Left forelimb (tissue), 1 donor: ENCODE measurements at regions not wholly inside any gene's neighbourhood (a gene's known extent, or its start where the extent isn't known, plus 50 kb on each side); places are given as distances from the start of the nearest gene placed in this dataset.

Experiments
- DNase-seq: peaks from one replicate; pipeline ENCODE4 v3.0.0-alpha.2; 2018; ENCODE audit warnings: low spot score

DNA sequence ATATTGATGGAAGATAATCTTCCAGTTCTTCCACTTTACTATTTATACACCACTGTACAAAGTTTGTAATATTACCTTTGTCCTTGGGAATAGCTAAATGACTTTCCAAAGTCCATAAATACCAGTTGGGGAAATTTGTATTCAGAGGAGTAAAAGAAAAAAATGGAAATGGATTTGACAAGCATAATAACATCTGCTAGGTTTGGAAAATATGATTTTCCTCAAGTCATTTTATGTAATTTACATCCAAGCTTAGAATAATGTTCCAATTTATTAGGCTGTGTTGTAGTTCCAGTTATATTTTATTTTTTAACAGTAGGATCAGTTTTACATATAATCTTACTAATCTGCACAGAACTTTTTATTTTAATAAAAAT, 563.0 kb upstream of the PKDCC start:
- no peak for DNase-seq

DNA sequence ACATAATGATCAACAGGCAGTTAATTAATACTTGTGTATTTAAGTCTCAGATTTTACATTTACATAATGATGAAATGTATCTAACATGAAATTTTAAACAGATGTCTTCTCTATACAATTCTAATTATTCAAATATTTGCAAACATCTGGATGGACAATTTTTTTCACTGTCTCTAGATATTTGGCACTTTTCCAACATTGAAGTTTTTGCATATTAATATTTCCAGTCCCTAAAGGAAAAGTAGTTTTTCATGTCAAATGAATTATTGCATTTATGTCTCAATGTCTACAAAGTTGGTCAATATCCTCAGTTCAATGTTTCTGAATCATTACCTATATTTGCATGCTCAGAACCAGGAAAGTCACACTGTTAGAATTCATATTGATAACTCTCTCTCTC, 560.9 kb upstream of the PKDCC start:
- DNase-seq: no peak

DNA sequence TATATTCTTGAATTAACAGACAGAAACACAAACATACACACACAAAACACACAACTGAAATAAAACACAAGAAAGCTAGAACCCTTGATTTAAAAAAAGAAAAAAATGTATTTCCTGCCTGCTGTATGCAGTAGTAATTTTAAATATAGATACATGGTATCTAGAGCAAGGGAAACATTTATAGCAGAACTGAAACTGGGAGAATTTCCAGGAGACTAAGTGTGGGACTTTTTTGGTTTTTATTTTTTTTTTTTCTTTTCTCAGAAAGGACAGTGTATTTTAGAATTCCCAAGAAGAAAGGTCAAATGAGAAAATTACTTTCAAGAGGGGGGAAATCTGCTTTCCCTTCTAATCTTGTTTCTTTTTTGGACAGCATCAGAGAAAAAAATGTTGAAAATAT, 558.9 kb upstream of the PKDCC start:
- DNase-seq: no peak

DNA sequence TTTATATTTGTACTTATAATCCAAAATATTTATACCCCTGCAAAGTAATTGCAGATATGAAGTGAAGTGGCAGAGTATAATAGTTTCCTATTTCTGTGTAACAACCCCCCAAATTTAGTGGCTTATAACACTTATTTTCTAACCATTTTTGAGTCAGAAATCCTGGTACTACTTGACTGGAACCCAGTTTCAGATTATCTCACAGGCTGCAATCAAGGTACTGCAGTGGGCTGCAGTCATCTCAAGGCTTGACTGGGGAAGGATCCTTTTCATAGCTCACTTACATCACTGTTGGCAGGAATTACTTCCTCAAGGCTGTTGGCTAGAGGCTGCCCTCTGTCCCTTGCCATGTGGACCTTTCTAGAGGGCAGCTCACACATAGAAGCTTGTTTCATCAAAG, 558.2 kb upstream of the PKDCC start:
- DNase-seq: no peak

DNA sequence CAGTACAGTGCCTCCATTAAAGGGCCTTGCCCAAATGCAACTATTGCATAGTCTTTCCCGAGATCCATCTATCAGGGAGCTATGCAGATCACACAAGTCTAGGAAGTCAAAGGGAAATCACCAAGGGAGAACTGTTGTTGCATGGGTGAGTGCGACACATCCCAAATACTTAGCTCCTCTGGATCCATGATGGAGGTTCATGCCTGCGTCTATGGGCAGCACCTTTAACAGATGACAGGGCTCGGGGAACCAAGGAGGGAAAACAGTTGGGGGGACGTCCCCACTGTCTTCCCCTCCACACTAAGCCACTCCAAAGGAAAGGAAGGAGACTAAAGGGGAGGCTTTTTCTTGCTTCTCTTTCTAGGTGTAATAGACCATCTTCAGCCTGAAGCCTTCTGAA, 552.8 kb upstream of the PKDCC start:
- DNase-seq: no peak

DNA sequence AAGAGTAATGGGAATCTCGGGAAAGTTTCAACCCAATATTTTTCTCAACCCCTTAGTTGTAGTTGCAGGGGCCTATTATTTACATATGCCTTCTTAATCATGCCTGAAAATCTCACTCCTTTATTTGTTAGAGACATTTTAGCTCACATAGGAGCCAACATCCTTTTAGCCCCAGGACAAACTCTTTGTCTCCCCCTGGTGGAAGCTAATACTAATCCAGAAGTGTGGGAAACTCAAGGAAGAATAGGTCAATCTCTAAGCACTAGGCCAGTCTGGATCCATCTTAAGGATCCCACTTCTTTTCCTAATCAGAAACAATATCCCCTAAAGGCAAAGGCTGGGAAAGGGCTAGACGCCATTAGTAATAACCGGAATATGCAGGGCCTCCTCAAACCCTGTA, 550.9 kb upstream of the PKDCC start:
- DNase-seq: no peak

DNA sequence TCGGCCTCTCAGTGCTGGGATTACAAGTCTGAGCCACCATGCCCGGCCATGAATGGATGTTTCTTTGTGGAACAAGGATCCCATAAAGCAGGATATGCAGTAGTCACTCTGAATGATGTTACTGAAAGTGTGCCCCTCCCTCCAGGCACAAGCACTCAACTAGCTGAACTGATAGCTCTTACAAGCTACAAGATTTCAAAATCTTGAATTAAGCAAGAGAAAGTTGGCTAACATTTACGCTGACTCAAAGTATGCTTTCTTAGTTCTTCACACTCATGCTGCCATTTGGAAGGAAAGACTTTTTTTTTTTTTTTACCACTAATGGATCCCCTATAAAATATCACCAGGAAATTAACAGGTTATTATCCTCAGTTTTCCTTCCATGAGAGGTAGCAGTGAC, 549.0 kb upstream of the PKDCC start:
- no peak for DNase-seq

DNA sequence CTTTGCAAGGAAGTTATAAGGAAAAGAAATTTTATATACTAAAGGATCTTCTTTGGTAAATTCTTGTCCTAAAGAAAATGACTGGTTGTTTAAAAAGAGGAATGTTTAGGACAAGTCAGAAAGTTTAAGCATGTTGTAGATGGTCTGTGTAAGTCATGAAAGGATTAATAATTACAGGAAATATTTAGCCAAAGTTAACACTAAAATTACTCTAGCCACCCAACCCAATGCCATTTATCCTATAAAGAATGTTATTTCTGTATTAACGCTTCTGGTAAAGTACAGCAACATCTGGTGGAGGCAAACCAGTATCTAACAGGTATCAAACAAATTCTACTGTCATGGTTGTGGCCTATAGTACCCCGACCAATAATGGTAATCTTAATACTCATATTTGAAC, 546.9 kb upstream of the PKDCC start:
- no peak for DNase-seq

DNA sequence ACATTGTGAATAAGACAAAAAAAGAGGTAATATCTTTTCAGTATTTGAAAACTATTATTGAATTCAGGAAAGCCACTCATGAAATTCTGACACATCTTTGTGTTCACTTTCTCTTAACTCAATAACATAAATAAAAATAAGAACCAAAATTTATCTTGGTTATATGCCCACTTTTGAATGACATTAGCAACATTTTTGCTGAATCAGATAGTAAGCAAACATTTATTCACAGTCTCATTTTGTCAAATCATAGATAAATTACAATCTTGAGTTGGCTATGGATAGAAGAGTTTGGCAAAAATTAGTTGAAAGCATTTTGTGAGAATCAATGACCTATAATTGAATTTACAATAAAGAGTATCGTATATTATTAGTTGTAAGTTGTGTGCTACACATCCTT, 545.1 kb upstream of the PKDCC start:
- DNase-seq: no peak

DNA sequence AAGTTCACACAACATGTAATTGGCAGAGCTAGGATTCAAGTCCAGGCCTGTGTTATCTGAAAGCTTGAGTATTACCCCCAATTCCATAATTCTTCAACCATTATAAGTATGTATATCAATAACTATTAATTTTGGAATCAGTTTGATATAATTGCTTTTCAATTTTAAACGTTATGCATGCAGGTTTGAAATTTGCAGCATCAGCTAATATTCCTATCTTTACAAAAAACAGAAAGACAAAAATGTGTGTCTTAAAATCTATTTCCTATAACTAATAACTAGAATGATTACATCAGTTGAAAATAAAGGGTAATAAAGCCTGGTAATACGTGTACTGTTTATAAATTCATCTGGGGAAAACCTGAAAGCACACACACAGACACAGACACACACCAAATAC, 543.3 kb upstream of the PKDCC start:
- DNase-seq: no peak

DNA sequence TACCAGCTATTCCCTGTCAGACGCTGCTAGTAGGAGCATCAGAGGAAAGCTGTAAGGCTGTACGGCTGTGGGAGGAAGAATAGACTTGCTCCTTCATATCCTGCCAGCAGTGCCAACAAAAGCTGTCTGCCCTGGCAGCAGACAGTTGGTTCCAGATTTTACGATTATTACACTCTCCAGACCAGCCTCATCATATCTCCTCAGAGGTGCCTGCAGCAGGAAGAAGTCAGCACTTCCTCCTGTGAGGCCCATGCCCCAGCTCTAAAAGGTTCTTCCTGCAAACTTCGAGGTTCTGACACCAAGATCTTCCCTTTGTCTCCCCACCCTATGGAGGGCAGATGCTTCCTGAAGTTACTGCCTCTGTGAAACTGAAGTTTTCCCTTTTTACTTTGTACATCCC, 537.7 kb upstream of the PKDCC start:
- no peak for DNase-seq

DNA sequence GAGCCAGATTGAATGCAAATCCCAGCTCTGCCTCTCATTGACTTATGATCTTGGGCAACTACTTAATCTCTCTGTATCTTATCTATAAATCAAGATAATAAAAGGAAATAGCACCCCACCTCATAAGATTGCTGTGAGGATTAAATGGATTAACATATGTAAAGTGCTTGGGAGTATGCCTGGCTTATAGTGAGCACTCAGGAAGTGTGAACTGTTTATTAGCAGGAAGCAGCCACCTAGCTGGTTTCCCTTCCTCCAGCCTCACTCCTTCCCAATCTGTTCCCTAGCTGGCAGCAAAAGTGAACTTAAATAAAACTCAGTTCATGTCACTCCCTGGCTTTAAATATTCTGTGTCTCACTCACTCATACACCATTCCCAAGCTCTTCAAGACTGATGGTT, 526.6 kb upstream of the PKDCC start:
- no peak for DNase-seq

DNA sequence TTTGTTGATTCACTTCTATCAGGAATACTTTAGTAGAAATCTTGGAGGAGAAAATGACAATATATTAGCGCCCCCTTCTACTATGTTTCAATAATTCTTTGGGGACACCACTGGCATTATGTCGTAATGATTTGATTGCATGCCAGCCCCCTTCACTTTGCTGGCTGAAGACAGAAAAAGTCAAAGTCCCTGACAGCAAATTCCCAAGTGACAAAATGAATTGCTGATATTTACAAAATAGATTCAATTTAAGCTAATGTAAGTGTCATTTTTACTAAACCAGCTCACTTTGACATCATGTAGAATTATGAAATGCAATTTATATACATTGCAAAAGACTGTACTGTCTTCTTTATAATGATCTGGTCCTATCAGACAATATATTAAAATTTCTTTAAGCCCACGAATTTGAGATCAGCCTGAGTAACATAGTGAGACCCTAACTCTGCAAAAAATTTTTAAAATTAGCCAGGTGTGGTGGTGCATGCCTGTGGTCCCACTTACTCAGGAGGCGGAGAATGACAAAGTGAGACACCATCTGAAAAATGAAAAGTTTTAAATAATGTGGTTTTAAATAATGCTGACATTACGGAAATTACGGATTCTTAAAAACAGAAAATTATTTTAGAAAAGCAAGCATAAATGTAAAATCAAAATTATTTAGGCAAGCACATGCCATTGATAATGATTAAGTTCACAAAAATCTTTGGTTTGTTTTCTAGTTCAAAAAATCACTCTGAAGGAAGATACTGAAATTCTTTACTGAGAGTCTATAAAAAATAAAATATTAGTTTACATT, 520.1 kb upstream of the PKDCC start:
- no peak for DNase-seq

DNA sequence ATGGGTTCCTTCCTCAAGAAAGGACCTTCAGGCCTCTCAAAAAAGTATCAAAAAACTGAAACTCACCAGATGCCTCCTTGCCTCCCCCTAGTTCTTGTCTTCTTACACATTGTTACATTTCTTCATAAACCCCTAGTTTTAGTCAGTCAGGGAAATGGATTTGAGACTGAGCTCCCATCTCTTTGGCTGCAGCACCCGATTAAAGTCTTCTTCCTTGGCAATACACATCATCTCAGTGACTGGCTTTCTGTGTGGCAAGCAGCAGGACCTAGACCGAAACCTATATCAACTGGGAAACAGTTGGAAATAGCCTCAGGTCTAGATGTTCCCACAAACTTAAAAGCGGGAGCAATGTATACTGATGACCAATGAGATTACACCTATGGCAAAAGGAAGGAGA, 512.2 kb upstream of the PKDCC start:
- DNase-seq: no peak

DNA sequence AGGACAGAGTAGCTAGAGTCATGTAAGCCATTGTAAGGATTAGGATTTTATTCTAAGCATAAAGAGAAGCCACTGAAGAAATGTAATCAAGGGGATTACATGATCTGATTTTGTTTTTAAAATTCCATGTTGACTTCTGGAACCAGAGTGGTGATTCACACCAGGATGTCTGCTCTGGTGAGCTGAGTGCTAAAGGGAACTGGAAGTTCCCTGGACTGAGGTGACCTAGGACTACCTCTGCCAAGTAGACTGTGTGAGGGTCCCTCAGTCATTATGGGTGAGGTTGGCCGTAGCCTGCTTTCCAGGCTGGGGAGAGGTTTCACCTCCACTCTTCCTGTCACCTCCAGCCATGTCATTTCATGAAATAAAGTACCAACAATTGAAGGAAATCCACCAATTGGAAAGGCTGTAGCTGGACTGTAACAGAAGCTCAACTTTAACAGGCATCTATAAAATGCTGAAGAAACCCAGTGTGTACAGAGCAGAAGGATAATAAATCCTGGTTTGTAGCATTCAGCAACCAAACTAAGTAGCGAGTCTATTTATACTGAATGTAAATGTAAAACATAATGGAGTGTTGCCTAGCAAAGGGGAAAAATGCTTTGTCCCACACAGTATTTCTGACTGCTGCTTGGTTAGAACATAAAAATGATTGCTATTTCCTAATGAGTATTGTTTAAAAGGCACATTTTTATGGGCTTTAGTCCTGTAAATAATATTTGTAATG, 507.4 kb upstream of the PKDCC start:
- no peak for DNase-seq

DNA sequence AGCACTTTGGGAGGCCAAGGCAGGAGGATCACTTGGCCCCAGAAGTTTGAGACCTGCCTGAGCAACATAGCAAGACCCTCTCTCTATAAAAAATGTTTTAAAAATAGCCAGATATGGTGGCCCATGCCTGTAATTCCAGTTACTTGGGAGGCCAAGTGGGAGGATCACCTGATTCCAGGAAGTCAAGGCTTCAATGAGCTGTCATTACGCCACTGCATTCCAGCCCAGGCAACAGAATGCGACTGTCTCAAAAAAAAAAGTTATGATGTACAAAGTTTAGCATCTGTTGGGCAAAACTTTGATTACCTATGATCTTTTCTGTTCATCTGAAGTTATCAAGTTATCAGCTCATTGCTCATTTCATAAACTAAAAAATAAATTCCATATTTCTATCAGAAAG, 504.1 kb upstream of the PKDCC start:
- DNase-seq: no peak

DNA sequence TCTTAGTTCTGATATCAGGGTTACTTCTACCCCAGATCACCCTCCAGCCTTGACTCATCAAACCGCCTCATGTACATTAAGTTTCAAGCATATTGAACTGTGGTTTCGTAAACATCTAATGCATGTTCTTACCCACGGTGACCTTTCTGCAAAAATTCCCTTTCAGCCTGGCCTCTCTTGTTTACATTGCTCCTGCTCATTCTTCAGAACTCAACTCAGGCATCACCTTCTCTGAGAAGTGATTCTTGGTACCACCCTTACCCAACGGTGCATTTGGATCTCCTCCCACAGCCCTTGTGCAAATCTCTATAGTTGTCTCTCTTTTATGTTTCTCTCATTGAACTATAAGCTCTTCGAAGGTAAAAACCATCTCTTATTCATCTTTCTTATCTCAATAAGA, 503.1 kb upstream of the PKDCC start:
- DNase-seq: no peak

DNA sequence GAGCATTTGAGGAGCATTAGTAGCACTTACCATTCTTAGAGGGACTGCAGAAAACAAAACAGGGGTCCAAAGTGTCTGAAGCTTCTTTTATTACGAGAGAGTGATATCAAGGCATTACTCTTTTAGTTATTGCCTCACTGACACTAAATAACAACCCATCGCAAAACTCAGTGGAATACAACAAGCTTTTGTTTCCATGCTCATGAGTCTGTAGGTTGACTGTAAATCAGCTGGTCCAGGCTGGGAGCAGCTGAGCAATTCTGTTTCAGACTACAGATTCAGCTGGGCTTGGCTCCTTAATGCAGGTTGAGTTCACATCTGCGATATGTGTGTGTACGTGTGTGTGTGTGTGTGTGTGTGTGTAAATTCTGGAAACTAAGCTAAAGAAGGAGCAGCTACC, 501.8 kb upstream of the PKDCC start:
- no peak for DNase-seq

DNA sequence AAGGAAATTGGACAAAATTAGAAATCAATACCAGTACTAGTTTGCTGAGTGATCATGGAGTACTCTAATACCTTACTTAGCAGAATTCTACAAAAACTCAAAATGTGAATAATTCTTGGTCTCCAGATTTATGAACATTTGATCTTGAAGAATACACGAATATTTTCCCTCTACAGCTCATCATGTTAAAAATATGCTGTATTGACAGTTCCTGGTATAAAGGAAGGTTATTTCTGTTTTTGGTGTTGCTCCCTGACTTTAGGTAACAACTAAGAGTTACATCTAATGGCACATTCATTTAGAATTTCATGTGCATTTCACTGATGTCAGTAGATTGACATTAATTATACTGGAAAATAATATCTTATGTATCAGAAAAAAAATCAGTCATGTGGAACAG, 479.2 kb upstream of the PKDCC start:
- no peak for DNase-seq

DNA sequence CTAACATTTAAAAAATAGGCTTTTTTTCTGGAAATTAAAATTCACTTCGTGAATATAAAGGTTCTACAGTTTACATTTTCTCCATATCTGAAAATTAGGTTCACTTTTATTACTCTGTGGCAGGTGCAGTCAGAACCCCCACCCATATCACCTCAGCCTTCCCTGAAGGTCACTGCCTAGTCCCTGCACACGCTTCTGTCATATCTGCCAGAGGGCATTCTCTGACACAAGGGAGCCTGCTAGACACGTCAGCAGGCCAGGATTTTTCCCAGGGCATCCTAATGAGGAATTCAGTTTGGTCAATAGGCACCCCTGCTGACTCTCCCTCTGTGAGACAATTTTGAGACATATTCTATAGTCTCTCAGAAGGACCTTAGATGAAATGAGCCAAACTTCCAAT, 475.7 kb upstream of the PKDCC start:
- no peak for DNase-seq

DNA sequence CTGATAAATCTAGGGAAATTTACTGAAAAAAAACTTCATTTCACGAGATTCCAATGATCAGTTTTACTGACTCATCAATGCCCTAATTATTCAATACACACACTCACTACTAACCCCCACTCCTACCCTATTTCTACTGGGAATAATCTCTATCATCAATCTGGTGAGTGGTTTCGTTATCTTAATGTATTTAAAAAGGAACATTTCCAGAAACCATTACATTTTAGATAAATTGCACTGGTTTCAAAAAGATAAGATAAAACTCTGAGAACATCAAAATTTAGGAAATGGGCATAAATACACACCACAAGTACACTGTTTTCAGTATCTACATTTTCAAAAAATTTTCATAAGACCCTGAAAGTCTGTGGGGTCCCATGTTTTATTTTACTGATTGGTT, 471.4 kb upstream of the PKDCC start:
- no peak for DNase-seq

DNA sequence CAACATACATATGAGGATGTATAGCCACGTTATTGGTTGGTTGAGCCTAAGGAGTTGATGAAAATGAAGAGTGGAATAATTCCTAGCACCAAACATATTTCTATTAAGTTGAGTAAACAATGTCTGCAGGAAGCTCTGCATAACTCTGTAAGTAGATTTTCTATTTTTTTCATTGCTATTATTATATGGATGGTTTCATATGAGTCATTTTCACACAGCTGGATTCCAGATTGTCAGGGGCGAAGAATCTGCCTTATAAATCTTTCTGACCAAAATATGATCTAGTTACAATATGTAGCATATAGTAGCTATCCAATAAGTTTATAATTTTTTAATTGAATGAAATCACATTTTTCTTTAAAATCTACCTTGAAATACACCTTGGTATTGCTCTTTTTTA, 468.0 kb upstream of the PKDCC start:
- no peak for DNase-seq

DNA sequence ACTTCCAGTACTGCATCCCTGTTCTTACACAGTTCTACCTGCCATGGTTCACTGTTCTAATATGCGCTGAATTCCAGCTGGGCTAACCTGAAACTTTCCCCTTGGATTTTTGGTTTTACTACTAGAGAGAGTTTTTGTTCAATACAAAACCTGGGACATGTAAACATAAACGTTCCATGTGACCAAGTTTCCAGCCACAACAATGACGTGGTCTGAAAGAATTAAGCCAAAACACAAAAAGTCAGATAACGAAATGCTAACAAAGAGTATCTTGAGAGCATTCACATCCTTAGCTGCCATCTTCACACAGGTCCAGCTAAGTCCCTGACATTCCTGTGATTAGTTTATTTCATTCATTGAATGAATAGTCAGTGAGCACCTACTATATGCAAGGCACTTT, 467.0 kb upstream of the PKDCC start:
- no peak for DNase-seq

DNA sequence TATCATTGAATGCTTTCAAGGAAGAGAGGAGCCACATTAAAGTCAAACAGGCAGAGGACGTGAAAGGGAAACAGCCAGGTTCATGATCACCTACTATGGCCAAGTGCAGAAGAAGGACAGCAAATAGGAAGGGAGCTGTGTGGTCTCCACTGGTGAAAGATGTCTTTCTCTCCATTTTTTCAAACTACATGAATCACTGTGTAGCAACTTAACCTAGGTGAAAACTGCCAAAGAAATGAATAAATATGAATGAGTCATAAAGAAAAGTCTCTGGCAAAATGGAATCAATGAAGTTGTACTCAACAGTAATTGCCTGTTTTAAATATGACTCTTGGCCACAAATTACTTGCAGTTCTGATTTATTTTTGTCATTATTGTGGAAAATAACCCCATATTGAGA, 452.6 kb upstream of the PKDCC start:
- no peak for DNase-seq
